HG03558 (cell line): ENCODE measurements at regions not wholly inside any gene's neighbourhood (a gene's known extent, or its start where the extent isn't known, plus 50 kb on each side); places are given as distances from the start of the nearest gene placed in this dataset.
"Not testable (repeated sequence)": the region's sequence is repeated elsewhere in the genome, so short reads cannot be mapped to it uniquely, and the experiment has no call there.

Source experiments
- ATAC-seq: cut with Tn5 transposase; IDR thresholded peaks from one replicate; pipeline ENCODE4 v1.9.1; 2021; ENCODE audit warnings: moderate number of reproducible peaks; ENCODE audit not compliant: unreplicated experiment; ENCODE audit errors: extremely low read depth

- ATAC-seq: no peak
Measured at GRCh38 chr18:76307293-76307690, 187.8 kb downstream of the ZNF516 start.

- no peak for ATAC-seq
Measured at GRCh38 chr18:76306685-76307292, 188.3 kb downstream of the ZNF516 start.

- no peak for ATAC-seq
Measured at GRCh38 chr18:76285866-76286265, 209.2 kb downstream of the ZNF516 start.

- ATAC-seq: no peak
Measured at GRCh38 chr18:76281565-76281964, 213.5 kb downstream of the ZNF516 start.

GRCh38 chr18:76277801-76278200 lies 217.2 kb downstream of the ZNF516 start:
- no peak for ATAC-seq

- no peak for ATAC-seq
Measured at GRCh38 chr18:76275727-76276313, 219.2 kb downstream of the ZNF516 start.

GRCh38 chr18:76274468-76275289 lies 220.4 kb downstream of the ZNF516 start:
- no peak for ATAC-seq

- no peak for ATAC-seq
Measured at GRCh38 chr18:76273956-76274355, 221.1 kb downstream of the ZNF516 start.

GRCh38 chr18:76273036-76273545 lies 222.0 kb downstream of the ZNF516 start:
- ATAC-seq: no peak

GRCh38 chr18:76267423-76267822 lies 227.6 kb downstream of the ZNF516 start:
- ATAC-seq: not testable (repeated sequence)

- ATAC-seq: no peak
Measured at GRCh38 chr18:76266236-76266991, 228.6 kb downstream of the ZNF516 start.

- ATAC-seq: no peak
Measured at GRCh38 chr18:76265497-76266235, 229.4 kb downstream of the ZNF516 start.

- ATAC-seq: no peak
Measured at GRCh38 chr18:76264876-76265250, 230.2 kb downstream of the ZNF516 start.

- ATAC-seq: no peak
Measured at GRCh38 chr18:76264198-76264875, 230.7 kb downstream of the ZNF516 start.

- no peak for ATAC-seq
Measured at GRCh38 chr18:76263046-76264005, 231.7 kb downstream of the ZNF516 start.

- no peak for ATAC-seq
Measured at GRCh38 chr18:76260941-76261472, 234.0 kb downstream of the ZNF516 start.

GRCh38 chr18:76259711-76260110 lies 235.3 kb downstream of the ZNF516 start:
- no peak for ATAC-seq

- ATAC-seq: no peak
Measured at GRCh38 chr18:76259096-76259495, 235.9 kb downstream of the ZNF516 start.
